Duodenal mucosa (tissue), 2 donors: ENCODE measurements at regions not wholly inside any gene's neighbourhood (a gene's known extent, or its start where the extent isn't known, plus 50 kb on each side); places are given as distances from the start of the nearest gene placed in this dataset.

Experiments
- H3K27ac ChIP-seq: one replicate; pipeline ENCODE4 v1.7.0; 2013; ENCODE audit warnings: low read depth, low read length
- H3K27me3 ChIP-seq, 2 donors: one replicate each; pipeline ENCODE4 v1.7.0; 2013; ENCODE audit warnings: low read length in 2 of 2, control low read depth in 1 of 2; ENCODE audit not compliant: insufficient read depth in 2 of 2, control insufficient read depth in 1 of 2
- H3K36me3 ChIP-seq, 2 donors: one replicate each; pipeline ENCODE4 v1.7.0; 2013; ENCODE audit warnings: low read length in 2 of 2, control low read depth in 1 of 2; ENCODE audit not compliant: insufficient read depth in 2 of 2, control insufficient read depth in 1 of 2
- H3K4me1 ChIP-seq, 2 donors: one replicate each; pipeline ENCODE4 v1.7.0; 2013; ENCODE audit warnings: low read length in 2 of 2, control low read depth in 1 of 2; ENCODE audit not compliant: insufficient read depth in 2 of 2, control insufficient read depth in 1 of 2
- H3K4me3 ChIP-seq, 2 donors: one replicate each; pipeline ENCODE4 v1.7.0; 2013; ENCODE audit warnings: low read length in 2 of 2, low read depth in 1 of 2
- H3K9ac ChIP-seq, 2 donors: one replicate each; pipeline ENCODE4 v1.7.0; 2013; ENCODE audit warnings: low read length in 2 of 2, low read depth in 1 of 2
- H3K9me3 ChIP-seq, 2 donors: one replicate each; pipeline ENCODE4 v1.7.0; 2013; ENCODE audit warnings: low read length in 2 of 2, control low read depth in 1 of 2; ENCODE audit not compliant: control insufficient read depth in 1 of 2

DNA sequence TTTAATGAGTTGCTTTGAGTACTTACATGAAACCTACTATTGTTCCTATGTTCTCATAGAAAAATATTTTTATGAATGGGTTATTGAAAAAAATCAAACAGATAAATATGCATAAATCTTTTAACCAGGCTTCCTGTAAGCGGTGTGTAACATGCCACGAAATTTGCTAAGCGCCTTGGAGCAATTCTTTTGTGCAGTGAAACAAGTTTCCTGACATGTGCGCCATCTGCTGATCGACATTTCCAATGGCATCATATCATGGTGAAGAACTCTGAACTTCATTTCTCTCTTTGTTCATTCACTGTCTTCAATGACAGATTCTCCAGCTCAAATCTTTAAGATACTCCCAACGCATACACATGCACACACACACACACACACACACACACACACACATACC is 145.6 kb upstream of the NAV3 start:
- Histone ChIP-seq H3K27ac (no peak overlapping the region), H3K4me3 (no peak overlapping the region), H3K27me3 (no peaks in the 10 kb centered on the region), H3K4me1 (no peaks in the 10 kb centered on the region), H3K9me3 (no peaks in the 10 kb centered on the region), H3K9ac (no peak overlapping the region), H3K36me3 (no peaks in the 10 kb centered on the region)

DNA sequence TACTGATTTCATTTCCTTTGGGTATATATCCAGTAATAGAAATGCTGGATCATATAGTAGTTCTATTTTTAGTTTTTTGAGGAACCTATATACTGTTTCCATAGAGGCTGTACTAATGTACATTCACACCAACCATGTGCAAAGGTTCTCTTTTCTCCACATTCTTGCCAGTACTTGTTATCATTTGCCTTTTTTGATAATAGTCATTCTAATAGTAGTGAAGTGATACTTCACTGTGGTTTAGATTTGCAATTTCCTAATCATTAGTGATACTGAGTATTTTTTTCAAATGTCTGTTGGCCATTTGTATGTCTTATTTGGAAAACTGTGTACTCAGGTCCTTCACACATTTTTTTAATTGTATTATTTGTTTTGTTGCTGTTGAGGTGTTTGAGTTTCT is 148.2 kb upstream of the NAV3 start:
- Histone ChIP-seq H3K9ac (no peak overlapping the region), H3K27ac (no peak overlapping the region), H3K36me3 (no peaks in the 10 kb centered on the region), H3K9me3 (no peaks in the 10 kb centered on the region), H3K27me3 (no peaks in the 10 kb centered on the region), H3K4me3 (no peak overlapping the region), H3K4me1 (no peaks in the 10 kb centered on the region)

DNA sequence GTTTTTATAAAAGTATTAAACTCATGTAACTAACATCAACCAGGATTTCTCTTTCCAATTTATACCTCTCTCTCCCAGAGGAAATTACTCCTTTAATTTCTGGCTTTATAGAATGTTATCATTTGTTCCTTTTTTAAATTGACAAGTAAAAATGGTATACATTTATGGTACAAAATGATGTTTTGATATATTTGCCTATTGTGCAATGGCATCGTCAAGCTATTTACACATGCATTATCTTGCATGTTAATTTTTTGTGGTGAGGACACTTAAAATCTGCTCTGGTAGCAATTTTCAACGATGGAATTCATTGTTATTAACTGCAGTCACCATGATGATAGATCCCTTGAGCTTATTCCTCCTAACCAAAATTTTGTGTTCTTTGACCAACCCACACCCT is 149.0 kb upstream of the NAV3 start:
- H3K36me3 ChIP-seq: no peaks in the 10 kb centered on the region
- no peak overlapping the region for H3K27ac ChIP-seq
- H3K9me3 ChIP-seq: no peaks in the 10 kb centered on the region
- H3K9ac ChIP-seq: no peak overlapping the region
- no peak overlapping the region for H3K4me3 ChIP-seq
- no peaks in the 10 kb centered on the region for H3K4me1 ChIP-seq
- H3K27me3 ChIP-seq: no peaks in the 10 kb centered on the region

DNA sequence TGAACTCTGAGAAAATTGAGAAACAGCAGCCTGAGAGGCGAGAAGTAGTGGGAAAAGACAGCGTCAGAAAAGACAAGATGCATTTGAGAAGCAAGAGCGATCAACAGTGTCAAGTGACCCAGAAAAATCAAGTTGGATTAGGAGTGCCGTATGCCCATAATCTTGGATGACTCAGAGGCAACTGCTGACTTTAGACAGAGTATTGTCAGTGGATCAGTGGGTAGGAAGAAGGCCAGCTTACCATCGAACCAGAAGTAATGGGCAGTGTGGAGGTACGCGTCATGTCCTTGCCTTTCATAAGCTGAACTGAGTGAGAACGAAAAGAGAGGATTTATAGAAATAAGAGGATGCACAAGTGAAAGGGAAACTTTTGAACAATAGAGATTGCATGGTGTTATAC is 151.0 kb upstream of the NAV3 start:
- H3K36me3 ChIP-seq: no peaks in the 10 kb centered on the region
- H3K4me3 ChIP-seq: no peak overlapping the region
- no peaks in the 10 kb centered on the region for H3K27me3 ChIP-seq
- H3K4me1 ChIP-seq: no peaks in the 10 kb centered on the region
- no peaks in the 10 kb centered on the region for H3K9me3 ChIP-seq
- no peak overlapping the region for H3K27ac ChIP-seq
- H3K9ac ChIP-seq: no peak overlapping the region

DNA sequence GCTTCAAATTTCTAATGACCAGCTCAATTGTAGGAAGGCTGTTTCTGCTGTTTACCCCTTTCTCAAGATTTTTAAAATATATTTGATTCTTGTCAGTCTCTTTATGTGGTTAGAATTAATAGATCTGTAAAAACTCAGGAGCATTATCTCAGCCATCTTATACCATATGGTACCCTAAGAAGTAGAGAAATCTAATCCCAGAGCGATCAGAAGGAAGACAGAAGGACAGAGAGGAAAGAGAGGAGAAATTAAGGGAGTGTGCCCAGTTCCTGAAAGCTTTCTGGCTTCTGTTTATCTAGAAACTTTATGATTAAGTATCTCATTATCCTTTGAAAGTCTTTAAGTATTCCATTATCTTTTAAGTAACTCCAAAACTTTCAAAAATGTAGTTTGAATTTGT is 152.1 kb upstream of the NAV3 start:
- H3K4me1 ChIP-seq: no peaks in the 10 kb centered on the region
- no peaks in the 10 kb centered on the region for H3K27me3 ChIP-seq
- H3K27ac ChIP-seq: no peak overlapping the region
- H3K9me3 ChIP-seq: no peaks in the 10 kb centered on the region
- H3K36me3 ChIP-seq: no peaks in the 10 kb centered on the region
- H3K4me3 ChIP-seq: no peak overlapping the region
- H3K9ac ChIP-seq: no peak overlapping the region

DNA sequence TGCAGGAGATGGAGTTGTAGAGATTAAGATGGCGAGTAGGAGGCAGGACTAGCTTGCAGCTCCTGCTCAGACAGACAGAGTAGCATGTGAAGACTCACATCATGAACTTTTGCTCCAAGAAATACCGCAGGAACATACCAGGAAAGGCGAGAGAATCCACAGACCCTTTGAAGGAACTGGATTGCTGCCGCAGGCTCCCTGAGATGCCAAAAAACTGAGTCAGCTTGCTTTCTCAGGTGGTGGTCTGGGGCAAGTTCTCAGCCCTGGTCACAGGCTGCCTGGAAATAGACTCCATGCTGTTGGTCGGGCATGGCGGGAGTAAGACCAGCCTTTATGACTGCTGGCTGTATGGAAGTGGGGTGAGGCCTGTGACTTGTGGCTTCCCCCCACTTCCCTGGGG is 163.6 kb upstream of the NAV3 start:
- no peaks in the 10 kb centered on the region for H3K27me3 ChIP-seq
- no peak overlapping the region for H3K27ac ChIP-seq
- no peak overlapping the region for H3K4me3 ChIP-seq
- H3K9me3 ChIP-seq: no peaks in the 10 kb centered on the region
- H3K9ac ChIP-seq: no peak overlapping the region
- no peaks in the 10 kb centered on the region for H3K36me3 ChIP-seq
- H3K4me1 ChIP-seq: no peaks in the 10 kb centered on the region

DNA sequence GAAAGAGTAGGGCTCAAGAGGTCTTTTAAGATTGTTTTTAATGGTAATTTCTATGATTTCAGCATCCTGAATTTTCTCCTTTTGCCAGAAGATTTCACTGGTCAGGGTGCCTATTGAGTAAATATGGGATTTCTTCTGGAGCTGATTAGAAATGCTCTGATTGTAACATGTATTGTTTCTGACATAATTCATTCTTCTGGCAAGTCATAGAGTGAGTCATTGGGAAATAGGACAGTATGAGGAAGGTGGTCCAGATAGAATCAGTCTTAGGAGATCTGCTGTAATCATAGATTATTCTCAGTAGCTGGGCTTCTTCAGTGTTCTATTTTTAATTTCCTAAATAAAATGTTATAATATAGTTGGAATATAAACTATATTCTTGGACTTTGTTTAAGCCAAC is 182.0 kb upstream of the NAV3 start:
- Histone ChIP-seq H3K9ac (no peak overlapping the region), H3K4me3 (no peak overlapping the region), H3K27me3 (no peaks in the 10 kb centered on the region)

DNA sequence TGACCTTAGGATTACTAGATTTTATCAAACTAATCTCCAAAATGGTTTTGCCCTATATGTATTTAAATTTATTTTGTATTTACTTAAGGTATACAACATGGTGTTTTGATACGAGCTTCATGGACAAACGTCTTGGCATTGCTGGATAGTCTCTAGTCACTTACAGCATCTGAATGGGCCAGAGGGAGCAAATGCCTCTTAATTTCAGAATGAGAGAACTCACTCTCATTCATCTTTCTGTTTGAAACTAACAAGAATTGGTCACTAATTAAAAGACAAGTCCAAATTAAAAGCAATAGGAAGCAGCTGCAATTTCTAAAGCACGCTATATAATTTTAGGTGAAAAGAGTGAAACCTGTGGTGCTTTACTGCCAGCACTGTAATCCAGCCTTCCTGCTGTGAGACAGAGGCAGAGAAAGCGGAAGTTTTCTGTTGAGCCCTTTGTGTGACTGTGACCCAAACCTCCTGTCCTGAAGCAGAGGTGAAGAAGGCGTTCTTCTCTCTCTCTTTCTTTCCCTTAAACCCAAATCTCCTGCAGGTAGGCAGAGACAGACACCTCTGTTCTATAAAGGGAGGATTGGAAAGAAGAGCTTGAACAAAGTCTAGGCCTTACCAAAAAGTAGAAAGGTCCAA is 184.6 kb upstream of the NAV3 start:
- Histone ChIP-seq H3K9me3 (no peaks in the 10 kb centered on the region), H3K9ac (no peak overlapping the region), H3K36me3 (no peaks in the 10 kb centered on the region), H3K4me3 (no peak overlapping the region), H3K4me1 (no peaks in the 10 kb centered on the region), H3K27me3 (no peaks in the 10 kb centered on the region), H3K27ac (no peak overlapping the region)

More for the DNA sequence above, 182.0 kb upstream of the NAV3 start:
- no peak overlapping the region for H3K27ac ChIP-seq
- H3K36me3 ChIP-seq: no peaks in the 10 kb centered on the region
- H3K9me3 ChIP-seq: no peaks in the 10 kb centered on the region
- no peaks in the 10 kb centered on the region for H3K4me1 ChIP-seq

DNA sequence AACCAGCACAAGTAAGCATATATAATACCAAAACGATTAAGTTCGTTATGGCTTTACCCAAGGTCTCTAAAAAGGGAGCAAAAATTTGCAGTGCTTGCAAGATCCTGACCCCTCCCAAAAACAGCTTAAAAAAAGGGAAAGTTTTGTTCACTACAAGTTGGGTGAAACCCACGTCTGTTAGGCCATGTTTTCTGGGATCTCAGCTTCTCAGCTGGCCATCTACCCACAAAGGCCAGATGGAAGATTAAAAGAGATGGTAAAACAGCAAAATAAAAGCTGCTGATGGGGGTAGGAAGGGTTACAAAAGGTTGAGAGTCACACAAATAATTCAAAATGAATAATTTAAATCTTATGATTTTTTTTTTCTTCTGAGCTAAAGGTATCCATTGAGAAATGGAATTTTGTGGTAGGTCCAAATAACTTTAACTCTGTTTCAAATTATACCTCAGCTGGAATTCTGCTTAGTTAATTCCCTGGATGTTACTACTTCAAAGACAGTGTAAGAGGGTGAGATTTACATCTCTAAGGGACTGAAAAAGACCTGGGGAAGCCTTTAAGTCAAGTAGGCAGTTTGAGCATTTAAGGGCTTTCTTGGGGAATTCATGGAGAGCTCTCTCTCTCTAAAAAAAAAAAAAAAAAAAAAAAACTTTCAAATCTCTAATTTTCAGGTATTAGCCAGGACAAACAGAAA is 185.6 kb upstream of the NAV3 start:
- Histone ChIP-seq H3K4me3 (no peak overlapping the region), H3K9ac (no peak overlapping the region), H3K4me1 (no peaks in the 10 kb centered on the region), H3K36me3 (no peaks in the 10 kb centered on the region), H3K9me3 (no peaks in the 10 kb centered on the region), H3K27me3 (no peaks in the 10 kb centered on the region), H3K27ac (no peak overlapping the region)

DNA sequence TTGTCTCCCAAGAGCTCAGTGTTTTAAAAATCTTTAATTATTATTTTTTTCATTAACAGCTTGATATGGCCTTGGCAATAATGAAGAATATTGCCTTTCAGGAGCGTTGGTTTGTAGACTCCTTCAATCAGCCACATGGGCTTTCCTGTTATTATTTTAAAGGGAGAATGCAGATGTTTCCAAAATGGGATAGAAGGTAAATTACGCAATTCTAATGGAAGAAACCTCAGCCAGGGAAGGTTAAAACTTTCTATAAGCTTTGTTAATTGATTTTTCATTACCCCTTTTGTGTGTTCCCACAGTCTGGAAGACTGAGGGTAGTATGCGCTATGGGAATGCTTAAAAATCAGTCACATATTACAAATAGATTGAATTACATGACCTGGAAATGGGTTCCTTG is 188.4 kb upstream of the NAV3 start:
- Histone ChIP-seq H3K4me1 (no peaks in the 10 kb centered on the region), H3K36me3 (no peaks in the 10 kb centered on the region), H3K27ac (no peak overlapping the region), H3K4me3 (no peak overlapping the region), H3K9me3 (no peaks in the 10 kb centered on the region), H3K9ac (no peak overlapping the region), H3K27me3 (no peaks in the 10 kb centered on the region)
